Left colon (tissue), 2 donors: ENCODE measurements at regions not wholly inside any gene's neighbourhood (a gene's known extent, or its start where the extent isn't known, plus 50 kb on each side); places are given as distances from the start of the nearest gene placed in this dataset.

Experiments used
- ATAC-seq: fragments of 200-7000 bp; cut with Tn5 transposase; one replicate; pipeline ENCODE4 v1.9.1; 2020; ENCODE audit warnings: mild to moderate bottlenecking, moderate library complexity
- DNase-seq, 2 donors: peaks; one replicate each; pipeline ENCODE4 v3.0.0-alpha.2; 2020
- intact Hi-C, 2 donors: fragments of 100-400 bp; cut with DNase I in 1 of 2; cut with micrococcal nuclease in 1 of 2; formaldehyde crosslinking; loops; one replicate each; pipeline versions ENCODE4 v1.11.2 to v1.14.0; 2022; cut with DNase I, micrococcal nuclease
- donor health status: DM: no; HTN: no; CAD: no.
- donor health status: DM: yes; HTN: yes; CAD: no.

GRCh38 chr2:164439885-164440284 lies 181.4 kb downstream of the GRB14 start:
- ATAC-seq (peak; percentile 68), DNase-seq (no peak)
- intact Hi-C loops: no loop called here

GRCh38 chr2:164439235-164439634 lies 182.0 kb downstream of the GRB14 start:
- no peak for DNase-seq
- ATAC-seq: no peak
- intact Hi-C loops: no loop called here

GRCh38 chr2:164438490-164439205 lies 182.6 kb downstream of the GRB14 start:
- intact Hi-C loops: no loop called here
- no peak for ATAC-seq
- DNase-seq: no peak

- DNase-seq (no peak), ATAC-seq (no peak)
Observed at GRCh38 chr2:164436131-164436530, 185.2 kb downstream of the GRB14 start.

GRCh38 chr2:164430166-164430783 lies 191.0 kb downstream of the GRB14 start:
- DNase-seq: peak in 1 of 2 donors; percentile 5
- intact Hi-C loops: no loop called here
- ATAC-seq: no peak

More at GRCh38 chr2:164436131-164436530, 185.2 kb downstream of the GRB14 start:
- intact Hi-C loops: no loop called here

- DNase-seq (no peak), ATAC-seq (no peak)
- intact Hi-C loops: no loop called here
Observed at GRCh38 chr2:164429354-164429753, 191.9 kb downstream of the GRB14 start.

- ATAC-seq (no peak), DNase-seq (no peak)
- intact Hi-C loops: no loop called here
Observed at GRCh38 chr2:164427111-164427510, 194.2 kb downstream of the GRB14 start.

- DNase-seq (no peak), ATAC-seq (no peak)
- intact Hi-C loops: no loop called here
Observed at GRCh38 chr2:164420787-164421186, 200.5 kb downstream of the GRB14 start.

GRCh38 chr2:164412831-164413230 lies 208.5 kb downstream of the GRB14 start:
- DNase-seq (no peak), ATAC-seq (no peak)
- intact Hi-C loops: no loop called here

- ATAC-seq: no peak
- DNase-seq: no peak
- intact Hi-C loops: no loop called here
Observed at GRCh38 chr2:164389411-164389810, 231.9 kb downstream of the GRB14 start.

GRCh38 chr2:164388511-164388910 lies 232.8 kb downstream of the GRB14 start:
- intact Hi-C loops: no loop called here
- ATAC-seq (no peak), DNase-seq (no peak)

- intact Hi-C loops: no loop called here
- ATAC-seq: no peak
- no peak for DNase-seq
Observed at GRCh38 chr2:164386231-164386630, 235.1 kb downstream of the GRB14 start.

GRCh38 chr2:164384434-164384833 lies 236.8 kb downstream of the GRB14 start:
- ATAC-seq (no peak), DNase-seq (no peak)
- intact Hi-C loops: no loop called here

- intact Hi-C loops: no loop called here
- no peak for DNase-seq
- ATAC-seq: no peak
Observed at GRCh38 chr2:164371916-164372315, 249.4 kb downstream of the GRB14 start.

GRCh38 chr2:164369366-164369765 lies 251.9 kb downstream of the GRB14 start:
- no peak for ATAC-seq
- intact Hi-C loops: no loop called here
- no peak for DNase-seq

- intact Hi-C loops: no loop called here
- DNase-seq (no peak), ATAC-seq (no peak)
Observed at GRCh38 chr2:164368896-164369295, 252.4 kb downstream of the GRB14 start.

- DNase-seq (no peak), ATAC-seq (no peak)
- intact Hi-C loops: no loop called here
Observed at GRCh38 chr2:164363646-164364045, 257.6 kb downstream of the GRB14 start.

- ATAC-seq: no peak
- DNase-seq: no peak
- intact Hi-C loops: no loop called here
Observed at GRCh38 chr2:164351536-164351935, 269.7 kb downstream of the GRB14 start.

- DNase-seq (no peak), ATAC-seq (no peak)
- intact Hi-C loops: no loop called here
Observed at GRCh38 chr2:164335947-164336346, 285.3 kb downstream of the GRB14 start.

- intact Hi-C loops: no loop called here
- ATAC-seq (no peak), DNase-seq (no peak)
Observed at GRCh38 chr2:164335128-164335527, 286.2 kb downstream of the GRB14 start.

- intact Hi-C loops: no loop called here
- ATAC-seq: no peak
Observed at GRCh38 chr2:164328310-164328709, 293.0 kb downstream of the GRB14 start.

More at GRCh38 chr2:164328310-164328709, 293.0 kb downstream of the GRB14 start:
- DNase-seq: no peak
